Neural cell (in vitro differentiated cells): ENCODE measurements at regions not wholly inside any gene's neighbourhood (a gene's known extent, or its start where the extent isn't known, plus 50 kb on each side); places are given as distances from the start of the nearest gene placed in this dataset.

Experiments used
- EP300 ChIP-seq: fragments of 450-650 bp; conservative IDR thresholded peaks from 2 replicates; pipeline ENCODE4 v1.6.1; 2014; ENCODE audit warnings: antibody characterized with exemption, mild to moderate bottlenecking, moderate library complexity; ENCODE audit not compliant: poor library complexity, severe bottlenecking
- EZH2 ChIP-seq: fragments of 200-600, 300-800 bp; shearing (Covaris generic), sonication (generic); IDR thresholded peaks from 2 replicates; pipeline ENCODE4 v1.6.1; 2014; ENCODE audit warnings: antibody characterized with exemption, low read length, borderline replicate concordance, mild to moderate bottlenecking; ENCODE audit not compliant: insufficient read depth, poor library complexity, severe bottlenecking
- MXI1 ChIP-seq: fragments of 450-650 bp; conservative IDR thresholded peaks from 2 replicates; pipeline ENCODE4 v1.6.1; 2014; ENCODE audit warnings: antibody characterized with exemption, mild to moderate bottlenecking; ENCODE audit not compliant: poor library complexity, severe bottlenecking
- POLR2AphosphoS5 ChIP-seq: IDR thresholded peaks from 2 replicates; pipeline ENCODE4 v1.6.1; 2012
- SMC3 ChIP-seq: fragments of 450-650 bp; conservative IDR thresholded peaks from 2 replicates; pipeline ENCODE4 v1.6.1; 2014; ENCODE audit warnings: antibody characterized with exemption, mild to moderate bottlenecking, moderate library complexity; ENCODE audit not compliant: poor library complexity
- TAF1 ChIP-seq: IDR thresholded peaks from 2 replicates; pipeline ENCODE4 v1.6.1; 2012; ENCODE audit warnings: low read depth
- TF ChIP-seq, protein P1 (sequence below): fragments of 450-650 bp; IDR thresholded peaks from 2 replicates; pipeline ENCODE4 v1.5.1; 2014; ENCODE audit warnings: antibody characterized with exemption, mild to moderate bottlenecking, moderate library complexity; ENCODE audit not compliant: poor library complexity, severe bottlenecking
- TF ChIP-seq, protein P2 (sequence below): IDR thresholded peaks from 2 replicates; pipeline ENCODE4 v1.6.1; 2012; ENCODE audit warnings: borderline replicate concordance

GRCh38 chr2:193793914-193794313 is 1599.2 kb upstream of the TMEFF2 start:
- TF ChIP-seq SMC3 (no peak), POLR2AphosphoS5 (no peak), EZH2 (no peak), TAF1 (no peak), MXI1 (no peak), EP300 (no peak)
- TF ChIP-seq, protein P1, sequence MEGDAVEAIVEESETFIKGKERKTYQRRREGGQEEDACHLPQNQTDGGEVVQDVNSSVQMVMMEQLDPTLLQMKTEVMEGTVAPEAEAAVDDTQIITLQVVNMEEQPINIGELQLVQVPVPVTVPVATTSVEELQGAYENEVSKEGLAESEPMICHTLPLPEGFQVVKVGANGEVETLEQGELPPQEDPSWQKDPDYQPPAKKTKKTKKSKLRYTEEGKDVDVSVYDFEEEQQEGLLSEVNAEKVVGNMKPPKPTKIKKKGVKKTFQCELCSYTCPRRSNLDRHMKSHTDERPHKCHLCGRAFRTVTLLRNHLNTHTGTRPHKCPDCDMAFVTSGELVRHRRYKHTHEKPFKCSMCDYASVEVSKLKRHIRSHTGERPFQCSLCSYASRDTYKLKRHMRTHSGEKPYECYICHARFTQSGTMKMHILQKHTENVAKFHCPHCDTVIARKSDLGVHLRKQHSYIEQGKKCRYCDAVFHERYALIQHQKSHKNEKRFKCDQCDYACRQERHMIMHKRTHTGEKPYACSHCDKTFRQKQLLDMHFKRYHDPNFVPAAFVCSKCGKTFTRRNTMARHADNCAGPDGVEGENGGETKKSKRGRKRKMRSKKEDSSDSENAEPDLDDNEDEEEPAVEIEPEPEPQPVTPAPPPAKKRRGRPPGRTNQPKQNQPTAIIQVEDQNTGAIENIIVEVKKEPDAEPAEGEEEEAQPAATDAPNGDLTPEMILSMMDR: no peak
- TF ChIP-seq, protein P2, sequence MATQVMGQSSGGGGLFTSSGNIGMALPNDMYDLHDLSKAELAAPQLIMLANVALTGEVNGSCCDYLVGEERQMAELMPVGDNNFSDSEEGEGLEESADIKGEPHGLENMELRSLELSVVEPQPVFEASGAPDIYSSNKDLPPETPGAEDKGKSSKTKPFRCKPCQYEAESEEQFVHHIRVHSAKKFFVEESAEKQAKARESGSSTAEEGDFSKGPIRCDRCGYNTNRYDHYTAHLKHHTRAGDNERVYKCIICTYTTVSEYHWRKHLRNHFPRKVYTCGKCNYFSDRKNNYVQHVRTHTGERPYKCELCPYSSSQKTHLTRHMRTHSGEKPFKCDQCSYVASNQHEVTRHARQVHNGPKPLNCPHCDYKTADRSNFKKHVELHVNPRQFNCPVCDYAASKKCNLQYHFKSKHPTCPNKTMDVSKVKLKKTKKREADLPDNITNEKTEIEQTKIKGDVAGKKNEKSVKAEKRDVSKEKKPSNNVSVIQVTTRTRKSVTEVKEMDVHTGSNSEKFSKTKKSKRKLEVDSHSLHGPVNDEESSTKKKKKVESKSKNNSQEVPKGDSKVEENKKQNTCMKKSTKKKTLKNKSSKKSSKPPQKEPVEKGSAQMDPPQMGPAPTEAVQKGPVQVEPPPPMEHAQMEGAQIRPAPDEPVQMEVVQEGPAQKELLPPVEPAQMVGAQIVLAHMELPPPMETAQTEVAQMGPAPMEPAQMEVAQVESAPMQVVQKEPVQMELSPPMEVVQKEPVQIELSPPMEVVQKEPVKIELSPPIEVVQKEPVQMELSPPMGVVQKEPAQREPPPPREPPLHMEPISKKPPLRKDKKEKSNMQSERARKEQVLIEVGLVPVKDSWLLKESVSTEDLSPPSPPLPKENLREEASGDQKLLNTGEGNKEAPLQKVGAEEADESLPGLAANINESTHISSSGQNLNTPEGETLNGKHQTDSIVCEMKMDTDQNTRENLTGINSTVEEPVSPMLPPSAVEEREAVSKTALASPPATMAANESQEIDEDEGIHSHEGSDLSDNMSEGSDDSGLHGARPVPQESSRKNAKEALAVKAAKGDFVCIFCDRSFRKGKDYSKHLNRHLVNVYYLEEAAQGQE: no peak
